ENCODE measurements at regions not wholly inside any gene's neighbourhood (a gene's known extent, or its start where the extent isn't known, plus 50 kb on each side); places are given as distances from the start of the nearest gene placed in this dataset.

- no peak for DNase-seq
Measured at GRCh38 chr6:37555040-37555781, 55.5 kb upstream of the CCDC167 start.

GRCh38 chr6:37554480-37554819 lies 54.8 kb upstream of the CCDC167 start:
- no peak for DNase-seq

GRCh38 chr6:37552267-37552666 lies 52.6 kb upstream of the CCDC167 start:
- DNase-seq: no peak

- no peak for DNase-seq
Measured at GRCh38 chr6:37551867-37552266, 52.2 kb upstream of the CCDC167 start.

- no peak for DNase-seq
Measured at GRCh38 chr6:37551446-37551845, 51.8 kb upstream of the CCDC167 start.

GRCh38 chr6:37551002-37551401 lies 51.3 kb upstream of the CCDC167 start:
- DNase-seq: no peak

- DNase-seq: no peak
Measured at GRCh38 chr6:37550191-37550831, 50.6 kb upstream of the CCDC167 start.

GRCh38 chr6:37549558-37549957 lies 49.9 kb upstream of the CCDC167 start:
- DNase-seq: no peak

All from NCI-H748 treated with DMSO at 0.1 percent for 48 hours (cell line).